Fibroblast of villous mesenchyme (primary cell): ENCODE measurements at regions not wholly inside any gene's neighbourhood (a gene's known extent, or its start where the extent isn't known, plus 50 kb on each side); places are given as distances from the start of the nearest gene placed in this dataset.
"Not testable (repeated sequence)": the region's sequence is repeated elsewhere in the genome, so short reads cannot be mapped to it uniquely, and the experiment has no call there.

Experiments
- DNase-seq: peaks from one replicate; pipeline ENCODE4 v3.0.0-alpha.2; 2010; ENCODE audit warnings: low read depth
- H3K4me3 ChIP-seq: 2 replicates; pipeline ENCODE4 v1.5.1; 2011; ENCODE audit warnings: low read depth, mild to moderate bottlenecking, low read length
- CTCF ChIP-seq: IDR thresholded peaks from 2 replicates; pipeline ENCODE4 v1.5.1; 2012; ENCODE audit warnings: low read depth, mild to moderate bottlenecking, low read length; ENCODE audit not compliant: insufficient read depth

DNA sequence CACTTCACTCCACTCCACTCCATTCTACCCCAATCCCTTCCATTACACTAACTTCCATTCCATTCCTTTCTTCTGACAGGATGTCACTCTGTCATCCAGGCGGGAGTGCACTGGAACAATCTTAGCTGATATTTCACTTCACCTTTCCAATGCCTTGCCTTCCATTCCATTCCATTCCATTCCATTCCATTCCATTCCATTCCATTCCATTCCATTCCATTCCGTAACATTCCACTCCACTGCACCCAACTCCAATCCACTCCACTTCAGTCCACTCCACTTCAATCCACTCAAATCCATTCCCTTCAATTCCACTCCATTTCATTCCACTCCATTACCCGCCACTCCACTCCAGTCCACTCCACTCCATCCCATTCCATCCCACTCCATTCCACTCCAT is 1099.4 kb downstream of the TSPY10 start:
- DNase-seq: peak; percentile 84
- no peak for TF ChIP-seq CTCF

DNA sequence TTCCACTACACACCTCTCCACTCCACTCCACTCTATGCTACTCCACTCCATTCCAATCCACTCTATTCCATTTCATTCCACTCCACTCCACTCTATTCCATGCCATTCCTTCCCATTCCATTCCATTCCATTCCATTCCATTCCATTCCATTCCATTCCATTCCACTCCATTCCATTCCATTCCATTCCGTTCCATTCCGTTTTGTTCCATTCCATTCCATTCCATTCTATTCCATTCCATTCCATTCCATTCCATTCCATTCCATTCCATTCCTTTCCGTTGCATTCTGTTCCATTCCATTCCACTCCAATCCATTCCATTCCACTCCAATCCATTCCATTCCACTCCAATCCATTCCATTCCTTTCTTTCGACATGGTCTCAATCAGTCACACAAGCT is 1121.1 kb downstream of the TSPY10 start:
- not testable (repeated sequence) for DNase-seq, H3K4me3 ChIP-seq

More for the DNA sequence above, 1099.4 kb downstream of the TSPY10 start:
- no peak overlapping the region for H3K4me3 ChIP-seq

- DNase-seq, H3K4me3 ChIP-seq: not testable (repeated sequence)
Measured at GRCh38 chrY:10657120-10657519, 1129.4 kb downstream of the TSPY10 start.

DNA sequence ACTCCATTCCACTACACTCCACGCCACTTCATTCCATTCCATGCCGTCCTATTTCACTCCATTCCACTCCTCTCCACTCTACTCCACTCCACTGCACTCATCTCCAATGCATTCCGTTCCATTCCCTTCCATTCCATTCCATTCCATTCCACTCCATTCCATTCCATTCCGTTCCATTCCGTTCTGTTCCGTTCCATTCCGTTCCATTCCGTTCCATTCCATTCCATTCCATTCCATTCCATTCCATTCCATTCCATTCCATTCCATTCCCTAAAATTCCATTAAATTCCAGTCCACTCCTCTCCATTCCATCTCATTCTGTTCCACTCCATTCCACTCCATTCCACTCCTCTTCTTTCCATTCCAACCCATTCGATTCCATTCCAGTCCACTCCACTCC is 1139.1 kb downstream of the TSPY10 start:
- H3K4me3 ChIP-seq: no peak overlapping the region
- TF ChIP-seq CTCF: no peak
- peak; percentile 2 for DNase-seq

GRCh38 chrY:10686414-10686813 is 1158.7 kb downstream of the TSPY10 start:
- DNase-seq: no peak
- no peak for TF ChIP-seq CTCF
- no peak overlapping the region for H3K4me3 ChIP-seq
